Body of pancreas (tissue), 4 donors: ENCODE measurements at regions not wholly inside any gene's neighbourhood (a gene's known extent, or its start where the extent isn't known, plus 50 kb on each side); places are given as distances from the start of the nearest gene placed in this dataset.

Experiments
- CTCF ChIP-seq, 7 experiments: fragments of 450-650 bp in 4 of 7; fragments of 200-600 bp in 3 of 7; sonication (generic) in 3 of 7; IDR thresholded peaks; one replicate each; pipeline ENCODE4 v1.5.1; 2016 to 2019; ENCODE audit warnings: antibody characterized with exemption in 7 of 7
- POLR2A ChIP-seq, 3 donors: fragments of 450-650 bp; IDR thresholded peaks; one replicate each; pipeline ENCODE4 v1.6.1; 2016; ENCODE audit warnings: antibody characterized with exemption in 3 of 3, mild to moderate bottlenecking in 2 of 3

- no peak for TF ChIP-seq POLR2A (IDR thresholded peaks at IDR 0.05)
- no peak for TF ChIP-seq CTCF (IDR thresholded peaks at IDR 0.05)
These were observed 152.2 kb upstream of the NFIA start for GRCh38 chr1:60930130-60930529.
